HG02798 (cell line): ENCODE measurements at regions not wholly inside any gene's neighbourhood (a gene's known extent, or its start where the extent isn't known, plus 50 kb on each side); places are given as distances from the start of the nearest gene placed in this dataset.
"Not testable (repeated sequence)": the region's sequence is repeated elsewhere in the genome, so short reads cannot be mapped to it uniquely, and the experiment has no call there.

Experiments used
- ATAC-seq: cut with Tn5 transposase; IDR thresholded peaks from one replicate; pipeline ENCODE4 v1.9.1; 2021; ENCODE audit warnings: mild to moderate bottlenecking; ENCODE audit not compliant: unreplicated experiment, poor library complexity

DNA sequence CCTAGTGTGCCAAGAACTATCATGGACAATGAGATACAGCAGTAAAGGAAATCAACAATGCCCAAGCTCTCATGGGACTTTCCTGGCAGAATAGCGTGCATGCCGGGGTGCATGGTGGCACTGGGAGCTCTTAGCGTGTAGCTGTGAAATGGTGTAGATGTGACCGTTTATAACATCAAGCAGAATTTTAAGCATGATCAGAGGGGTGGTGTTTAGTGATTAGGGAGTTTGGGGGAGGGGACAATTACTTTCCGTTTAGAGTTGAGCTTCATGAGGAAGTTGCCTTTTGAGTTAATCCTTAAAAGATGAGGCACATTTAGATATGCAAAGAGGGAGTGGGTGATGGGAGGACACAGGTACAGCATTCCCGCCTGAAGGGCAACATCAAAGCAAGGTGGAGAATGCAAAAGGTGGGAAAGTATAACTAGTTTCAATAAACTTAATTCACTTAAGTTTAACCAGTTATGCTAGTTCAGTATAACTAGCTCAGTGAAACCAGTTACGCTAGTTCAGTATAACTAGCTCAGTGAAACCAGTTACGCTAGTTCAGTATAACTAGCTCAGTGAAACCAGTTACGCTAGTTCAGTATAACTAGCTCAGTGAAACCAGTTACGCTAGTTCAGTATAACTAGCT lies 661.6 kb downstream of the QKI start:
- ATAC-seq = no peak

DNA sequence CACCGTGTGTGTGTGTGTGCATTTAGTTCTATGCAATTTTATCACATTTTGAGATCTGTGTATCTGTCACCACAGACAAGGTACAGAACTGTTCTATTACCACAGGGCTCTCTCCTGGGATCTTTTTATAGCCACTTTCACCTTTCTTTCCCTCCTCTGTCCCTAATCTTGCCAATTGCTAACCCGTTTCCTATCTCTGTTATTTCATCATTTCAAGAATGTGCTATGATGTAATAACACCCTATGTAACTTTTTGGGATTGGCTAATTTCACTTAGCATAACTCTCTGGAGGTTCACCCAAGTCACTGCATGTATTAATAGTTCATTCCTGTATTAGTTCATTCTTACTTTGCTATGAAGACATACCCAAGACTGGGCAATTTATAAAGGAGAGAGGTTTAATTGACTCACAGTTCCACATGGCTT lies 657.7 kb downstream of the QKI start:
- no peak for ATAC-seq

DNA sequence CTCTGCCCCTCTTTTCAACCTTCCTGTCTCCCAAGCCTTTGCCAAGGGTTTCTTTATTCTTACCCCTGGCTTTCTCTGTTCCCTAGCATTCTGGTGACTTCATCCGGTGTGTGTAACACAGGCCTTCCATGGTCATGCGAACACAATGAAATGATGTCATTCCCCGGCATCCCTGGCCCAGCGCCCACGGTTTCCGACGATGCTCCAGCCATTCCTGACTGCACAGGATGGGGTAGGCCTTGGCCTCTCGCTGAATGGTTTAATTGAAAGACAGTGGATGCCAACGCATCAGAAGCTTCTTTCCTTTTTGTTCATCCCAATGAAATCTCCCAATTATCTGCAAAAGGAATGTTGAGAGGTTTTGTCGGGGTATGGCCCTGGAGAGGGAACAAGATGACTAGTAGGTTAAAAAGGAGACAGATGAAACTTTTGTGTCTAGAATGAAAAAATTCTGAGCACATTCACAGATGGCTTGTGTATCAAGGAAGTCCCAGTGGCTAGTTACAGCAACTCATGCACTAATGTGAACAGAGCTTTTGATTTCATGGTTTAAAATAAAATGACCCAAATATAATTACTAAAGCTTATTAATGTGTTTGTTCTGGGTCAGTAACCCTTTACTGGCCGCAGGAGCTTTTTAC lies 655.0 kb downstream of the QKI start:
- no peak for ATAC-seq

DNA sequence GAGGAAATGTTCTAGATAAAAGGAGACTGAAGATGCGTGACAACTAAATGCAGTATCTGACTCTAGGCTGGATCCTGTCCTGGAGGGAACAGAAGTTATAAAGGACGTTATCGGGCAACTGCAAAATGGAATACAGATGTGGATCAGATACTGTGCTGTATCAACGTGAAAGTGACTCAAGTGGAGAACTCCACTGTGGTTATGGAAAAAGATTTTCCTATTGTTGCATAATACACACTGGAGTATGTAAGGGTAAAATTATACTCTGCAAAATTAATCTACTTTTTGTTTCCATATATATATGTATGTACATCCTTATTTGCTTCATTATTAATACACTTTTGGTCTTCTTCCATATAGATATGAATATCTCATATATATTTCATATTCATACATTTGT lies 654.0 kb downstream of the QKI start:
- ATAC-seq = no peak

DNA sequence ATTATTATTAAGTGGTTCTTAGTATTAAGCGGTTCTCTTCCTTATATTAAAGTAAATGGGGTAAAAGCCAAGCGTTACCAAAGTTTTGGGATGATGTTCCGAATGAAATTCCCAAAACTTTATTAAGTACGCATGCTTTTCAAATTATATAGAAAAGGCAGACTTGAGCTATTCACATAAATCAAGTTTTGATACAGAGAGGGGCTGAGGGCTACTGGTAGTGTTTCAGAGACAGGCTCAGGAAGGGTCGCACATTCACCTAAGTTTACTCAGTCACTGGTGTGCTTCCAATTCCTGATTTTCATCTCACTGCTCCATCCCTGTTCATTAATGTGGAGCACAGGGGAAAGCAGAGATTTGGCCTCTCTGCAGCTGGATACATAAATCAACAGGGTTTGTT lies 652.2 kb downstream of the QKI start:
- no peak for ATAC-seq

DNA sequence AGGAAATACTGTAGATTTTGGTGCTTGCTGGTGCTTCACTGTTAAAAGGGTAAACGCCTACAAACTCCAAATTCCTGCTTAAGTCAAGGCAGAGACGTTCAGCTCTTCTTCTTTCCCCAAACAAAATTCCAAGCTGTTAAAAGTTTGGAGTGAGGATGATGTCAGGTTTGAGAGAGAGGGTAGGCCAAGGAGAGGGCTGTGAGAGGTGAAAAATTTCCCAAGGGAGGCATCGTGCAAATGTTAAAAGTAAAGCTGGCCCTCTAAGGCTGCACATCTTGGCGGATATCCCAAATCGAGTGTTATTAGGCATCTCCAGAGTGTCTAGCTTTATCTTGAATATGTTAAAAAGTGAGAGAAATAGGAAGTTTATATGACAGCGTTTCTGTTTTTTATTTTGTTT lies 651.8 kb downstream of the QKI start:
- no peak for ATAC-seq

DNA sequence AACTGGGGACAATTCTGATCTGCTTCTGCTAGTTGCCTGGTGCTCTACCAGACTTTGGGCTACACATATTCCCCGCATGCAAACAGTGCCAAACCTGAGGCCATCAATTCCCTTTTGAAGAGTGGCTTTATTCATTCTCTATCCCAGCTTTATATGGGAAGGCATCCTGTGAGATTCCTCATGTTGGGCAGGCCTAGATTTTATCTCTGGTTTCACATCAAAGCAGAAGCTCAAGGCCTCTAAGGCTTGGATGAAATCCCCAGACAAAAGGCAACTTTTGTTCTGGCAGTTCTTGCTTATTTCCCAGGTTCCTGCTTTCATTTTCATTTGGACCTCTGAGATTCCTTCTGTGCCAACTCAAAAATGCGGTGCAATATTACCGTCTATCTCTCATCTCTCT lies 648.8 kb downstream of the QKI start:
- no peak for ATAC-seq

DNA sequence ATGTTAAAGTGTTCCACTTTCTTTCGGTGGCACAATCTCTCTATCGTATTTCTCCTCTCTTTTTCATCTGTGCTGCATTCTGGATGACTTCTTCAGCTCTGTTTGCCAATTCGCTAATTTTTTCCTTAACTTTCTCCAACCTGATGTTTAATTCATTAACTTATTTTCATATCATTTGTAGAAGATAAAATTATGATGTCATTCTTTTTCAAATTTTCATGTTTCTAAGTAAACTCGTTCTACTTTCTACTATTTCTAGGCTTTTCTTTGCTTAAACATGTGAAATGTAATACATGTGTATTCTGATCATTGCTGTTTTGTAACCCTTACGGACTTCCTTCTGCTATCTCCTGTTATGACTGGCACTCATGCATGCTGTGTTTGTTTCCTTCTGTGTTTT lies 648.4 kb downstream of the QKI start:
- no peak for ATAC-seq

DNA sequence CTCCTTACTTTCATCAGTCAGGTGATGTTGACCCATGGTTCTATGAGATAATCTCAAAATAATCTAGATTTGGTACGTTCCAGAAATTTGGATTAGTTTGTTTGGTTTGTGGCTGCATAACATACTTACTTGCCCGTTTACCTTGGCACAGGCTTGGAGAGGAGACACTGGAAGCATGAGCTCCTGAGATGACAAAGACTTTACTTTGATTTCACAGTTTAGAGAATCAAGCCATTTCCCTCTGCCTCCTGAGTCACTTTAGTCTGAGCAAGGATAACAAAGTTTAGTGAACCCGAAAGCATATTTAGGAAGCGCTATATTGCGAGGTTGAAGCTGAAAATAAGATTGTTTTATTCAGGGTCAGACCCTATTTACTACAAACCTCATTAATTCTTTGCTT lies 643.4 kb downstream of the QKI start:
- no peak for ATAC-seq

DNA sequence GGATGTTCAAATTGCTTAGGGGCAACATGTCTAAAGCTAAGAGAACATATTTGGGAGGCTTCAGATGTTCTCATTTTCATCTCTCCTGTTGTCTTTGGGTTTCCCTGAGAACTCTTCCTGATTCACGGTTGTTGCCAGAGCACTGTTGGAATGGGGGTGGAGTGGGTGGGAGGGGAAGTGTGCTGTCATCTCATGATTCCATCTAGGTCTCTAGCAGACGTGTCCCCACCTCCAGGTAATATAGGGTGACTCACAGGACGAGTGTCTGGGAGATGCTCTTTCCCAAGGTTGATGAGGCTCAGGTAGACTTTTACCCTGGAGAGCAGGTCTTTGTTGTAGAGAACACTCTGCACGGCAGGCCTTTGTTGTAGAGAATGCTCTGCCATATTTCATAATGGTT lies 636.9 kb downstream of the QKI start:
- no peak for ATAC-seq

DNA sequence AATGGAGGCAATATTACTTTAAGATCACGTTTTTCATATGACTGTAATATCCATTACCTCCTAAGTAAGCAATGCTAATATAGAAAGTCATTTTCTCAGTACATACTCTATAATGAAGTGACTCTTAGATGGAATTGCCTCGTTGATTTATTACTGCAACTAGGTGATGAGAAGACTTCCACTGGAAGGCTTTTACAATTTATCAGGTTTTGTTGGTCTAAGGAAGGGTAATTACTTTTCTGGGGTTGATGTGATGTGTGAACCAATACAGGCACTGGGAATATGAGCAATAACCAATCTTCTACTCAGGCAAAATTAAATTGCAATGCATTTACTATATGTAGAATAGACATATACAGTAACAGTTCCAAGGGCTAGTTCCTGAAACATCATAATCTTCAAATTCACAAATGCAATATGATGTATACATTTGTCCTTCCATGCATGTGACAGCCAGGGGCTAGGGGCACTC lies 635.0 kb downstream of the QKI start:
- ATAC-seq = no peak

DNA sequence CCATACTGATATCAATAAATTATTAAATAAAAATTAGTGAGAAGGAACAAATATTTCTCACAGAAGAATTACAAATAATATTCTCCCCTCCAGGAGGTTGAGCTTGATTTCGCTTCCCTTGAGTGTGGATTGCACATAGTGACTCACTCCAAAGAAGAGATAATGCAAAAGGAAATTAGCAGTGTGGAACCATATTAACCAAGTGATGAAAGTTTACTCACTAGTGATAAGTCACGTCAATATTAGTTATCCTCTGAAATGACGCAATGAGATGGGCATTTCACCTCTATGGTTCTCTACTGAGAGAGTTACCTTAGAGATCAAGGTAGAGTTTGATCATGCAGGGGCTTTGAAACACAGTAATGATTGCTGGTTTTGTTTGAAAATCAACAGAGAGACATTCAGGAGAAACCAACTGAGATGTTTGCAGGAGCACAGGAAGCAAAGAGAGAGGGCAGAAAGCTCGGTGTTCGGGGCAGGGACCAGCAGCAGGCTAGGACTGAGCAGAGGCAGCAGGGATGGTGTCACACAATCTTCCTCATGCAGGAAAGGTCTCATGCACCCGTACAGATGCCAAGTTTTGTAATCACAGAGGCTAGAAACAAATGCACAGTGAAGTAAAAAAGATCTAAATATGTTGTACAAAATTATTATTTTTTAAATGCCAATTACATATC lies 634.5 kb downstream of the QKI start:
- ATAC-seq = no peak

DNA sequence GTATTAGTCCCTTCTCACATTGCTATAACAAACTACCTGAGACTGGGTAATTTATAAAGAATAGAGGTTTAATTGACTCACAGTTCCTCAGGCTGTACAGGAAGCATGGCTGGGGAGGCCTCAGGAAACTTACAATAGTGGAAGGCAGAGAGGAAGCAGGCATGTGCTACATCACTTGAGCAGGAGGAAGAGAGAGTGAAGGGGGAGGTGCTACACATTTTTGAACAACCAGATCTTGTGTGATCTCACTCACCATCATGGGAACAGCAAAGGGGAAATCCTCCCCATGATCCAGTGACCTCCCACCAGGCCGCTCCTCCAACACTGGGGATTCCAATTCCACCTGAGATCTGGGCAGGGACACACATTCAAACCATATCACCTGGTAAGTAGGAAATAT lies 630.6 kb downstream of the QKI start:
- no peak for ATAC-seq

DNA sequence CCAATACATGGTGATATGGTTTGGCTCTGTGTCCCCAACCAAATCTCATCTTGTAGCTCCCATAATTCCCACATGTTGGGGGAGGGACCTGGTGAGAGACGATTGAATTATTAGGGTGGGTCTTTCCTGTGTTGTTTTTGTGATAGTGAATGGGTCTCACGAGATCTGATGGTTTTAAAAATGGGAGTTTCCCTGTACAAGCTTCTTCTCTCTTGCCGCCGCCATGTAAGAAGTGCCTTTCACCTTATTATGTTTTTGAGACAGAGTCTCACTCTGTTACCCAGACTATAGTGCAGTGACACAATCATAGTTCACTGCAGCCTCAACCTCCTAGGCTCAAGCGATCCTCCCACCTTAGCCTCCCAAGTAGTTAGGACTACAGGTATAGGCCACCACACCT lies 629.1 kb downstream of the QKI start:
- not testable (repeated sequence) for ATAC-seq

DNA sequence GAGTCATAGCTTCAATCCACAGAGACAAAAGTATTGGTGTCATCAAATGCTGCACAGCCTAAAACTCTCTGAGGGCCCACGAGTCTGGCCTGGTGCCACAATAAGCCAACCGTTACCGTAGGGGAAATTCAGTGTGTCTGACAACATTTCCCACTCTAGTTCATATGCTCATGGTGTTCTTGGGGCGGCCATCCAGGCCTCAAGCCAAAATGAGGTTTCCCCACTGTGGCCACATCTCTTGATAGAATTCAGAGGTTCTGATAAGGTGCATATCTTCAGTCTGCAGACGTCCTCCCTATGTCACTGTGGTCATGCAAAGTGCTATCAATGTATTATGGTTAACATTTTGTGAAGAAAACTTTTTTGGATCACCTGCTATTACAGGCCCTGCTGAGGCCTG lies 627.7 kb downstream of the QKI start:
- no peak for ATAC-seq

DNA sequence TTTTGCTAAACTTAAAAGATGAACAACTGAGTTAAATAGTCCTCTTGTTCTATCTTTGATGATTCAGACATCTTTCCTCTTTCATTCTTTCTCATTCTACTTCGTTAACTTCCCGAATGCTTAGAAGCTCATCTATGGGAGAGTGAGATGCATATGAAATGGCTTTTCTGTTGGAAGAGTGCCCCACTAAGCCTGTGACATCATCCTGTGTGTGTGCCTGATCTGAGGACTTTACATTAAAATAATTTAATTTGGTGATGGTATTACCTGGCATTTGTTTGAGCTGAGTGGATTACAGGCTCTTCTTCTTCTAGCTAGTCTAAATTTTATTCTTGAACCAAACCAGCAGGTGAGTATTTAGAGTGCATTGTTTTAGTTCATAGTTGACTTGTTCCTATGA lies 626.5 kb downstream of the QKI start:
- no peak for ATAC-seq

DNA sequence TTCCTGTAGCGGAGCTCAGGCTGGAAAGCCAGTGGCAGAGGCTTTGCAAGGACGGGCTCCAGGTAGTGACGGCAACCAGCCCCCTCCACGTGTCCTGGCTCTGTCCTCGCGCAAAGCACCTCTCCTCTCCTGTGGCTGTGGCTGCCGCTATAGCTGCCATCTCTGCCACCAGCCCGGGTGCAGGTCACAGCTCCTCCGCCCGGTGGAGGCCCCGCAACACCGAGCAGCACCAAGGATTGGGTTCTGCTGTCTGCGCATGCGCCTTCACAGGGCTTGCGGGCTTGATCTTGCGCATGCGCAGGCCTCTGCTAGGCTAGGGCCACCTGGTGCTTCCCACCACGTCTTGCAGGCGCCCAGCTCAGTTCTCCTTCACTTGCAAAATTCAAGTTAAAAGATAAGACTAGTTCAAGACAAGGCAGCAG lies 625.4 kb downstream of the QKI start:
- no peak for ATAC-seq

DNA sequence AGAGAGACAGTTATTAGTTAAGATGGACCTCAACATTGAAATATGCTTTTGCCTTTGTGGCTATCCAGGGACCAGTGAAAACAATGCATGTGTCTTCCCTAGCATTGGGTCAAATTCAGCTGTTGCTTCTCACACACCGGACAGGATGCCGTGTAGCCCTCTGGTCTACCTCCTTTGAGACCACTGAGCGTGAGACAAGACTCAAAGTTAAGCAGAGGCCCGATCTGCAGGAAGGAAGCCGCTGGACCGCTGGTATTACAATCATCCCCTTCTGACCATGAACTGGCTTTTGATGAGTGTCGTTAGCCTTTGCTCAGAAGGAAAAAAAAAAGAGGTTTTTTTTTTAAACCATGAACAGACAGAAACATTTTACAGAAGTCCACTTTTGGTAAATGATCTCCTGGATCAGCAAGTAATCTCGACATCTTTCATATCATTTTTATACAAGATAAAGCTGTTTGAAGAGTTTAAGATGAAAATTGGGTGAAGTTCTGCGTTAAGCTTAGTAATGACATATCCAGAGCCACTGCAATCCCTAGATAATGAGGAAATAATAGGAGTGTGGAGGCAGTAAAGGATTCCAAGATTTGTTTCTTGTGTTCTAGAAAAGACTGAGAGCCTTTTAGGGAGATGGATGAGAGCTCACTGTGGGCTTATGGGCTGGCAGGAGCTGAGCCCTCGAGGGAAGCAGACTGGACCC lies 622.8 kb downstream of the QKI start:
- no peak for ATAC-seq

DNA sequence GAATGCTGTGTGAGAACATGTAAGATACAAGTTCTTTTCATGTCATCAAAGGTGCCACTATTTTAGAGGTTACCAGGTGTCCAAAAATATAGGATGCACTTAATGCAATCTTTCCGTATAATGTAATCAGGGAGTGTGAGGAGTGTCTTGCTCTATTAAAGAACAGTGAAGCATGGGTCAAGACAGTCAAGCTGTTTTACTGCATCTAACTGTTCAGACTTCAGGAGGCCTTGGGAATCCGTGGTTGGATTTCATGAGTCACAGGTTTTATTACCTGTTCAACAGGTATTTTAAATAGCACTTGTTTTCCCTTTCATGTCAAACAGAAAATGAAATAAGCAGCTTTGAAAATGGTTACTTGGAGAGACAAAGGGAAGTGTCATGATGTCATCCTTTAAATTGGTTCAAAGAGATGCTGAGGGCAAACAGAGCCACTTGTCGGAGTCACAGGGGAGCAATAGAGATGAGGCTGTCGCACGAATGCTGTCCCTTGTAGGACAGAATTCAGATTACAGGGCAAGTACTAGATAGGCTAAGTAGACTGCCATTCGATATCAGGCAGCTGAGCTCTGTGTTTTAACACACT lies 621.5 kb downstream of the QKI start:
- ATAC-seq = no peak

DNA sequence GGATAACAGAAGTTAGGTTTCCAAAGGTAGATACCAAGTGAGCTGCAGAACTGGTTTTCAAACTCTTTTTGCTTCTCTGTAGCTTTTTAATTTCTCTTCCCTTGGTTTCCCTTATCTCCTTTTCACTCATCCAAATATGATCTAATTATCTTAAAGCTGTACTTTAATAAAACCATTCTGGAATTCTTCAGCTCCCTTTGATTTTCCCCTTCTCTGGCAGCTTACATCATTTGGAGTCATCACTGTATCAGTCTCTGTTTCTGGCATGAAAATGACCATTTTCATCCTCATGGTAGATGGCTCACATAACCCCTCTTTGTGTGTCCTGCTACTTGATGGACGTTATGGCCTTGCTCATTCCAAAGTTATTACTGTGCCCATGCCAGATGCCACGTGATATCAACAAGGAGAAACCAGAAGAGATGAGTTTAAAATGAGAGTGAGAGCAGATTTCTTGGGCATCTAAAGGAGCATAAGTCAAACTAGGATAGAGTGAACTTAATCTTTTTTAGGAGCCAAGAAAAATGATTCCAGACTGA lies 620.2 kb downstream of the QKI start:
- ATAC-seq = no peak

DNA sequence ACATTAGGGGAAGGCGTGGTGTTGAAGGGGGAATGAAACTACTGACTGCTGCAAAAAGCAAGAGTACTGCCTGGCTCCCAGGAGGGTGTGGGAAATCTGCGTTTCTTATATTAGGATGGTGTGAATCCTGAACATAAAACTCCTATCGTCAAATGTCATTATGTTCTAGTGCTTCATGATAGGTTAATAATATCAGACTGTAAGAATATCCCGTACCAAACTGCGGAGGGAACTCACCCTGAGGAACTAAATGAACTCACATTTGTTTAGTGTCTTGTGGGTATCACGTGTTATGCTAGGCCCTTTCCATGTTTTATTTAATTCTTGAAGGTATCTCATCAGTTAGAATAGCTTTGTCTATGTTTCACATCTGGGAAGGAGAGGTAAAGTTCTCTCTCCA lies 610.7 kb downstream of the QKI start:
- ATAC-seq = no peak
